ENCODE measurements at regions not wholly inside any gene's neighbourhood (a gene's known extent, or its start where the extent isn't known, plus 50 kb on each side); places are given as distances from the start of the nearest gene placed in this dataset.

DNA sequence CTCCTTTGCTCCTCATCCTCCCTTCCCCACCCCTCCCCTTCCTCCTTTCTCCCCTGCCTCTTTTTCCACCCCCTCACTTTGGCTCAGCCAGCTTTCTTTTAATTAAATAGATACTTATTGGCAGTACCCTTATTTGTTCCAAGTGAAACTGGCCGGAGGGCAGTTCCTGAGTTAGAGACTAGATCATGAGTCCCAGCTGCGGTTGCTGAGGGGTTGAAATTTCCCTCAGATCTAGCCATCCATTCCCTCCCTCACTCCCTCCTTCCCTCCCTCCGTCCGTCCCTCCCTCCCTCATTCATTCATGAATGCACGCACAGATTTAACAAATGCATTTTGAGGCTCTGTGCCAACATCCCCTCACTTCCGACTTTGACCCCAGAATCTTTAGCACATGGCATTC lies 519.2 kb upstream of the EEF2KMT start:
- TF ChIP-seq POLR2A (IDR thresholded peaks at IDR 0.05): no peak
- TF ChIP-seq, protein P1, sequence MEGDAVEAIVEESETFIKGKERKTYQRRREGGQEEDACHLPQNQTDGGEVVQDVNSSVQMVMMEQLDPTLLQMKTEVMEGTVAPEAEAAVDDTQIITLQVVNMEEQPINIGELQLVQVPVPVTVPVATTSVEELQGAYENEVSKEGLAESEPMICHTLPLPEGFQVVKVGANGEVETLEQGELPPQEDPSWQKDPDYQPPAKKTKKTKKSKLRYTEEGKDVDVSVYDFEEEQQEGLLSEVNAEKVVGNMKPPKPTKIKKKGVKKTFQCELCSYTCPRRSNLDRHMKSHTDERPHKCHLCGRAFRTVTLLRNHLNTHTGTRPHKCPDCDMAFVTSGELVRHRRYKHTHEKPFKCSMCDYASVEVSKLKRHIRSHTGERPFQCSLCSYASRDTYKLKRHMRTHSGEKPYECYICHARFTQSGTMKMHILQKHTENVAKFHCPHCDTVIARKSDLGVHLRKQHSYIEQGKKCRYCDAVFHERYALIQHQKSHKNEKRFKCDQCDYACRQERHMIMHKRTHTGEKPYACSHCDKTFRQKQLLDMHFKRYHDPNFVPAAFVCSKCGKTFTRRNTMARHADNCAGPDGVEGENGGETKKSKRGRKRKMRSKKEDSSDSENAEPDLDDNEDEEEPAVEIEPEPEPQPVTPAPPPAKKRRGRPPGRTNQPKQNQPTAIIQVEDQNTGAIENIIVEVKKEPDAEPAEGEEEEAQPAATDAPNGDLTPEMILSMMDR (IDR thresholded peaks at IDR 0.05): no peak
